ENCODE measurements at regions not wholly inside any gene's neighbourhood (a gene's known extent, or its start where the extent isn't known, plus 50 kb on each side); places are given as distances from the start of the nearest gene placed in this dataset.

DNA sequence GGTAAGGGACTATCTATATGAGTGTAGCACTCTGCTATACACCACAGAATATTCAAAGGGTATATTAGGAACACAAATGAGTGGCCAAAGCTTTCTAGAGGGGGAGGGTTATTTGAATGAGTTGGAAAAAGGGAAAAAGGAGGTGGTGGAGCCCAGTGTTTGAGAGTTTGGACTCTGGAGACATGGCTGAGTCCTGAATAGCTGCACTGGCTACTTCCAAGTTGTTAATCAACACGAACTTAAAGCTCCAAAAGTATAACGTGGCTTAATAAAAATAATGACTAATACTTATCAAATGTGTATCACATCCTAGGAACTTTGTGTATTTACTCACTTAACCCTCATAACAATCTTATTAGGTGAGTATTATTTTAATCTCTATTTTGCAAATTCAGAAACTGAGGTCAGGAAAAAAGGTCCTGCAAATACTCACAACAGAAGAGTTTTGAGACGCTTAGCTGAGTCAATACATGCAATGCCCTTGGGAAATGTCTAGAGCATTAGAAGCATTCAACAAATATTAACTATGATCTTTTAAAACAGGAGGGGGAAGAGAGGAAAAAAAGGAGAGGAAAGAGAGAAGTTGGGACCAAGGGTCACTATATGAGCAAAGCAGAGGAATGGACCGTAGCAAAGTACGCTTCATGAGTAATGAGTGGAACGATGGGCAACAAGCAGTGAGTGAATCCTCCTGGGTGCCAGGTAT is 189.5 kb upstream of the HMGA2 start:
- peaks cover 0 to 8% of the 10 kb centered on the region in 2 donors for H3K4me1 ChIP-seq
- DNase-seq (ENCODE audit: low spot score in 2 of 2): no peak
- no peaks in the 10 kb centered on the region for H3K36me3 ChIP-seq
- H3K9me3 ChIP-seq: no peaks in the 10 kb centered on the region
- H3K4me3 ChIP-seq: no peak overlapping the region
- intact Hi-C loops (cut with DNase I): loop anchor here (5.0 kb wide), 1 partner anchor 97 kb away; no protein-coding TSS in a partner anchor
- TF ChIP-seq, protein P1, sequence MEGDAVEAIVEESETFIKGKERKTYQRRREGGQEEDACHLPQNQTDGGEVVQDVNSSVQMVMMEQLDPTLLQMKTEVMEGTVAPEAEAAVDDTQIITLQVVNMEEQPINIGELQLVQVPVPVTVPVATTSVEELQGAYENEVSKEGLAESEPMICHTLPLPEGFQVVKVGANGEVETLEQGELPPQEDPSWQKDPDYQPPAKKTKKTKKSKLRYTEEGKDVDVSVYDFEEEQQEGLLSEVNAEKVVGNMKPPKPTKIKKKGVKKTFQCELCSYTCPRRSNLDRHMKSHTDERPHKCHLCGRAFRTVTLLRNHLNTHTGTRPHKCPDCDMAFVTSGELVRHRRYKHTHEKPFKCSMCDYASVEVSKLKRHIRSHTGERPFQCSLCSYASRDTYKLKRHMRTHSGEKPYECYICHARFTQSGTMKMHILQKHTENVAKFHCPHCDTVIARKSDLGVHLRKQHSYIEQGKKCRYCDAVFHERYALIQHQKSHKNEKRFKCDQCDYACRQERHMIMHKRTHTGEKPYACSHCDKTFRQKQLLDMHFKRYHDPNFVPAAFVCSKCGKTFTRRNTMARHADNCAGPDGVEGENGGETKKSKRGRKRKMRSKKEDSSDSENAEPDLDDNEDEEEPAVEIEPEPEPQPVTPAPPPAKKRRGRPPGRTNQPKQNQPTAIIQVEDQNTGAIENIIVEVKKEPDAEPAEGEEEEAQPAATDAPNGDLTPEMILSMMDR (IDR thresholded peaks at IDR 0.05): no peak
- no peak overlapping the region for H3K27ac ChIP-seq
- no peaks in the 10 kb centered on the region for H3K27me3 ChIP-seq

DNA sequence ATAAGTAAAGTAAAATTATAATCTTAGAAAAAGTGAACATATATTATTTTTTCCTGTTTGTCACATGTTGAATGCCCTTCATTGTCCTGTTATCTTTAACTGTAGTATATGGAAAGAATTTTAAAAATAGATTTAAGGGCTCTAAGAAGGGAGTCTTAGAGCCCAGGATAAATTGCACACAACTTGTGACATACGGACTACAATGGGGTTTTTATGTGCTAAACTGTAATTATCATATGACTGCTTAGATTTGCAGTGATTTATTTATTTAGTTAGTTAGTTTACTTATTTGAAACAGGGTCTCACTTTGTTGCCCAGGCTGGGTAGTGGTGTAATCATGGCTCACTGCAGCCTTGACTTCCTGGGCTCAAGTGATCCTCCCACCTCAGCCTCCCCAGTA is 187.8 kb upstream of the HMGA2 start:
- H3K27me3 ChIP-seq: no peaks in the 10 kb centered on the region
- no peak overlapping the region for H3K27ac ChIP-seq
- H3K9me3 ChIP-seq: no peaks in the 10 kb centered on the region
- TF ChIP-seq, protein P1 (IDR thresholded peaks at IDR 0.05): no peak
- DNase-seq (ENCODE audit: low spot score in 2 of 2): no peak
- intact Hi-C loops (cut with DNase I): no loop called here
- H3K36me3 ChIP-seq: no peaks in the 10 kb centered on the region
- H3K4me3 ChIP-seq: no peak overlapping the region
- peaks cover 0 to 5% of the 10 kb centered on the region in 2 donors for H3K4me1 ChIP-seq

DNA sequence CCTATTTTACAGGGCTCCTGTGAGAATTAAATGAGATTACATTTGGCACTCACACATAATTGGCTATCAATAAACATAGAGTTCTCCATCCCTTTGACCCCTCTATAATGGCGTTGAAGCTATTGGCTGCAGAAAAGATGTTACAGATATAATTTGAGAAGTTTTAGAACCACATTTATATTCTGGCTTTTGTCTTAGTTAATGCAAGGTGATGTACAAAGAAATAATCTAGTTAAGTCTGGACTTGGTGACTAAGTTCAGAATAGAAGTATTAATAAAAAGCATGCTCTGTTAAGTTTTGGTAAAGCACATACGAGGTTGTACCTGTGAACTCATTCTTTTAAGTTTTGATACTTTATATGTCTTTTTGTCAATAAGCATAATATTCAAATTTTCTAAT is 187.1 kb upstream of the HMGA2 start:
- intact Hi-C loops (cut with DNase I): no loop called here
- H3K9me3 ChIP-seq: no peaks in the 10 kb centered on the region
- DNase-seq (ENCODE audit: low spot score in 2 of 2): no peak
- H3K36me3 ChIP-seq: no peaks in the 10 kb centered on the region
- TF ChIP-seq, protein P1 (IDR thresholded peaks at IDR 0.05): no peak
- no peaks in the 10 kb centered on the region for H3K27me3 ChIP-seq
- H3K4me3 ChIP-seq: no peak overlapping the region
- no peak overlapping the region for H3K27ac ChIP-seq
- peaks cover 0 to 2% of the 10 kb centered on the region in 2 donors for H3K4me1 ChIP-seq

DNA sequence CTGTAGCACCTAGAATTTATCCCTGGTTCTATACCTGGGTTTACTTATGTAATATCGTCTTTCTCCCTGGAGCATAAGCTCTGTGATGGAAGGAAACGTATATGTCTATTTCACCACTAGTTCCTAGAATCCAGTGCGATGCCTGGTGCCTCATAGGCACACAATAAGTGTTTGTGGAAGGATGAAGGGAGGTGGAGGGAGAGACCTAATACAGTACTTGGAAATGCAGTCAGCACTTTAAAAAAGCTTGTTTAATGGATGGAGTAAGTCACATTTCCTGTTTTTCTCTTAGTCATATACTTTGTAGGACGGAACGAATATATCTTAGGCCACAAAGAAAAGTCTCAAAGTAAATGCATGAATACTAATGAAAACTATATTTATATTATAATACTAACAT is 186.5 kb upstream of the HMGA2 start:
- intact Hi-C loops (cut with DNase I): no loop called here
- Histone ChIP-seq H3K9me3 (no peaks in the 10 kb centered on the region), H3K27ac (no peak overlapping the region), H3K4me1 (no peaks in the 10 kb centered on the region), H3K36me3 (no peaks in the 10 kb centered on the region), H3K27me3 (no peaks in the 10 kb centered on the region), H3K4me3 (no peak overlapping the region)
- no peak for DNase-seq (ENCODE audit: low spot score in 2 of 2)
- TF ChIP-seq, protein P1 (IDR thresholded peaks at IDR 0.05): no peak

DNA sequence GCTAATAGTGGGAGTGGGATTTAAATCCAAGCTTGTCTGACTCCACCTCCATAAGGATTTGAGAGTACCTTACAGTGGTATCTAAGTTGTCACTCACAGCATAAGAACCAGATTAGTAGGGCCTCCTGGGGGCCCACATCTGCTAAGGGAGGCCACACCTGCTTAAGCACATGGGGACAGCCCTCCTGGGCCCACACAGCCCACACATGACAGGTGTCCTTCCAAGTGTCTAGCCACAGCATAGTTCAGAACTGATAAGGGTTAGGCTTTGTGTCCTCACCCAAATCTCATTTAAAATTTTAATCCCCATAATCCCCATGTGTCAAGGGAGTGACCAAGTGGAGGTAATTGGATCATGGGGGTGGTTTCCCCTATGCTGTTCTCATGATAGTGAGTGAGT is 186.0 kb upstream of the HMGA2 start:
- intact Hi-C loops (cut with DNase I): no loop called here
- no peaks in the 10 kb centered on the region for H3K4me1 ChIP-seq
- H3K27ac ChIP-seq: no peak overlapping the region
- no peak overlapping the region for H3K4me3 ChIP-seq
- TF ChIP-seq, protein P1 (IDR thresholded peaks at IDR 0.05): no peak
- DNase-seq (ENCODE audit: low spot score in 2 of 2): no peak
- no peaks in the 10 kb centered on the region for H3K36me3 ChIP-seq
- no peaks in the 10 kb centered on the region for H3K27me3 ChIP-seq
- no peaks in the 10 kb centered on the region for H3K9me3 ChIP-seq
